Endodermal cell (in vitro differentiated cells): ENCODE measurements at regions not wholly inside any gene's neighbourhood (a gene's known extent, or its start where the extent isn't known, plus 50 kb on each side); places are given as distances from the start of the nearest gene placed in this dataset.

ENCODE experiments used
- DNase-seq: peaks from one replicate; pipeline ENCODE4 v3.0.0-alpha.2; 2017
- H3K27ac ChIP-seq: 2 replicates; pipeline ENCODE4 v1.5.1; 2013; ENCODE audit warnings: mild to moderate bottlenecking, low read depth, low read length, moderate library complexity
- H3K27me3 ChIP-seq: 2 replicates; pipeline ENCODE4 v1.6.1; 2013; ENCODE audit warnings: mild to moderate bottlenecking, low read length, moderate library complexity; ENCODE audit not compliant: insufficient read depth, control insufficient read depth, poor library complexity, severe bottlenecking
- H3K36me3 ChIP-seq: 2 replicates; pipeline ENCODE4 v1.7.0; 2013; ENCODE audit warnings: mild to moderate bottlenecking, low read length, moderate library complexity; ENCODE audit not compliant: control insufficient read depth, insufficient read depth
- H3K4me1 ChIP-seq: one replicate; pipeline ENCODE4 v1.7.0; 2013; ENCODE audit warnings: low read length; ENCODE audit not compliant: control insufficient read depth, insufficient read depth
- H3K4me3 ChIP-seq: 2 replicates; pipeline ENCODE4 v1.5.1; 2013; ENCODE audit warnings: mild to moderate bottlenecking, low read length, moderate library complexity
- H3K9ac ChIP-seq: 2 replicates; pipeline ENCODE4 v1.6.1; 2013; ENCODE audit warnings: mild to moderate bottlenecking, low read length, moderate library complexity; ENCODE audit not compliant: poor library complexity, severe bottlenecking; ENCODE audit errors: extremely low read depth
- H3K9me3 ChIP-seq: 2 replicates; pipeline ENCODE4 v1.6.1; 2013; ENCODE audit warnings: mild to moderate bottlenecking, low read length, moderate library complexity; ENCODE audit not compliant: control insufficient read depth
- H3K27ac Mint-ChIP-seq: 2 replicates; pipeline ENCODE4 v1.8.0; 2020; ENCODE audit warnings: mixed read lengths
- H3K27me3 Mint-ChIP-seq: 2 replicates; pipeline ENCODE4 v1.8.0; 2021; ENCODE audit warnings: mild to moderate bottlenecking, mixed read lengths; ENCODE audit not compliant: insufficient read depth
- H3K36me3 Mint-ChIP-seq: 2 replicates; pipeline ENCODE4 v1.8.0; 2020; ENCODE audit warnings: low read depth, mixed read lengths
- H3K4me1 Mint-ChIP-seq: 2 replicates; pipeline ENCODE4 v1.8.0; 2020; ENCODE audit warnings: mixed read lengths
- H3K4me3 Mint-ChIP-seq: 2 replicates; pipeline ENCODE4 v1.8.0; 2020; ENCODE audit warnings: mild to moderate bottlenecking, moderate library complexity, mixed read lengths
- H3K9me3 Mint-ChIP-seq: 2 replicates; pipeline ENCODE4 v1.8.0; 2020; ENCODE audit warnings: mild to moderate bottlenecking, mixed read lengths
- CTCF ChIP-seq: fragments of 200-600 bp; sonication (generic); conservative IDR thresholded peaks from 2 replicates; pipeline ENCODE4 v1.5.0; 2021; ENCODE audit warnings: antibody characterized with exemption, mild to moderate bottlenecking
- WGBS, 2 experiments: methylation state at CpG; one replicate each; pipeline versions ENCODE4 v1.1.5 to v1.1.7; 2013; ENCODE audit warnings: missing lambda C conversion rate in 2 of 2, mixed read lengths in 1 of 2; ENCODE audit not compliant: insufficient coverage in 1 of 2, insufficient read length in 1 of 2; 5-methylcytosine and 5-hydroxymethylcytosine counted together

- Histone ChIP-seq H3K9me3 (no peaks in the 10 kb centered on the region), H3K4me1 (no peaks in the 10 kb centered on the region), H3K27ac (no peak overlapping the region), H3K36me3 (no peaks in the 10 kb centered on the region), H3K27me3 (no peaks in the 10 kb centered on the region), H3K4me3 (no peak overlapping the region), H3K9ac (no peak overlapping the region)
- no peak for TF ChIP-seq CTCF
- Mint-ChIP-seq H3K4me1 (peaks cover 10% of the 10 kb centered on the region), H3K36me3 (no peaks in the 10 kb centered on the region), H3K9me3 (no peaks in the 10 kb centered on the region), H3K27ac (no peak overlapping the region), H3K4me3 (no peak overlapping the region), H3K27me3 (no peaks in the 10 kb centered on the region)
- DNase-seq: no peak
- 91 to 96% methylated on average over 4 to 6 of the region's 6 CpGs for WGBS, 2 experiments
These were observed 1199.2 kb downstream of the SORCS3 start for GRCh38 chr10:105840288-105840770.

- 93% methylated on average over 2 of the region's 2 CpGs; no CpG with 5 or more reads in 1 of the 2 experiments for WGBS, 2 experiments
These were observed 1197.3 kb downstream of the SORCS3 start for GRCh38 chr10:105838392-105838791.

GRCh38 chr10:105837951-105838350, 1196.9 kb downstream of the SORCS3 start:
- H3K9ac ChIP-seq: no peak overlapping the region
- Mint-ChIP-seq H3K27ac (no peak overlapping the region), H3K4me1 (no peaks in the 10 kb centered on the region), H3K4me3 (no peak overlapping the region), H3K9me3 (no peaks in the 10 kb centered on the region), H3K27me3 (no peaks in the 10 kb centered on the region), H3K36me3 (no peaks in the 10 kb centered on the region)
- no peaks in the 10 kb centered on the region for H3K27me3 ChIP-seq
- no peak overlapping the region for H3K27ac ChIP-seq
- no peaks in the 10 kb centered on the region for H3K36me3 ChIP-seq
- no peaks in the 10 kb centered on the region for H3K9me3 ChIP-seq
- no peak overlapping the region for H3K4me3 ChIP-seq
- DNase-seq: no peak
- 91 to 100% methylated on average over 1 to 2 of the region's 2 CpGs for WGBS, 2 experiments
- TF ChIP-seq CTCF: no peak
- H3K4me1 ChIP-seq: no peaks in the 10 kb centered on the region

More at GRCh38 chr10:105838392-105838791, 1197.3 kb downstream of the SORCS3 start:
- Mint-ChIP-seq H3K4me1 (no peaks in the 10 kb centered on the region), H3K9me3 (no peaks in the 10 kb centered on the region), H3K27ac (no peak overlapping the region), H3K36me3 (no peaks in the 10 kb centered on the region), H3K27me3 (no peaks in the 10 kb centered on the region), H3K4me3 (no peak overlapping the region)
- H3K27me3 ChIP-seq: no peaks in the 10 kb centered on the region
- H3K27ac ChIP-seq: no peak overlapping the region
- H3K4me1 ChIP-seq: no peaks in the 10 kb centered on the region
- H3K9ac ChIP-seq: no peak overlapping the region
- no peak overlapping the region for H3K4me3 ChIP-seq
- TF ChIP-seq CTCF: no peak
- DNase-seq: no peak
- H3K36me3 ChIP-seq: no peaks in the 10 kb centered on the region
- H3K9me3 ChIP-seq: no peaks in the 10 kb centered on the region
